Ovary (tissue), 7 donors: ENCODE measurements at regions not wholly inside any gene's neighbourhood (a gene's known extent, or its start where the extent isn't known, plus 50 kb on each side); places are given as distances from the start of the nearest gene placed in this dataset.

Experiments
- DNase-seq, 5 donors: peaks; one replicate each; pipeline ENCODE4 v3.0.0-alpha.2; 2019 to 2020
- H3K27ac ChIP-seq, 2 donors: fragments of 200-600 bp; one replicate each; pipeline versions ENCODE4 v1.5.1 to v1.8.0; 2019 to 2022
- H3K27me3 ChIP-seq: fragments of 200-600 bp; one replicate; pipeline ENCODE4 v1.8.0; 2022
- H3K36me3 ChIP-seq: fragments of 200-600 bp; sonication (generic); one replicate; pipeline ENCODE4 v1.5.1; 2019
- H3K4me1 ChIP-seq: one replicate; pipeline ENCODE4 v1.8.1; 2013; ENCODE audit warnings: mild to moderate bottlenecking, moderate library complexity; ENCODE audit not compliant: insufficient read depth
- H3K4me3 ChIP-seq: fragments of 200-600 bp; sonication (generic); one replicate; pipeline ENCODE4 v1.5.1; 2017
- H3K9me3 ChIP-seq, 2 donors: fragments of 200-600 bp in 1 of 2; sonication (generic) in 1 of 2; one replicate each; pipeline versions ENCODE4 v1.5.1 to v1.8.1; 2013 to 2019; ENCODE audit warnings: mild to moderate bottlenecking in 1 of 2, moderate library complexity in 1 of 2
- EP300 ChIP-seq: sonication (generic); formaldehyde crosslinking; IDR thresholded peaks from one replicate; pipeline ENCODE4 v1.6.1; 2017; ENCODE audit warnings: antibody characterized with exemption
- POLR2A ChIP-seq: fragments of 450-650 bp; IDR thresholded peaks from one replicate; pipeline ENCODE4 v1.6.1; 2017; ENCODE audit warnings: antibody characterized with exemption, mild to moderate bottlenecking, moderate library complexity
- WGBS, 3 donors: extraction: QIAGEN DNeasy Blood & Tissue Kit in 1 of 3; methylation state at CpG; one replicate each; pipeline versions ENCODE4 v1.1.5 to v1.1.7; 2013 to 2017; 5-methylcytosine and 5-hydroxymethylcytosine counted together
- intact Hi-C, 4 donors: fragments of 100-400 bp; cut with DNase I; formaldehyde crosslinking; loops; one replicate each; pipeline versions ENCODE4 v1.11.0 to v1.15.1; 2022 to 2023
- TF ChIP-seq, protein P1 (sequence below), 3 donors: fragments of 450-650 bp in 2 of 3; fragments of 200-600 bp in 1 of 3; IDR thresholded peaks; one replicate each; pipeline versions ENCODE4 v1.5.1 to v1.8.0; 2016 to 2022; ENCODE audit warnings: antibody characterized with exemption in 3 of 3, mild to moderate bottlenecking in 1 of 3
- donor health status: DM: no; HTN: no; CAD: no; lungs with moderate emphysema.
- donor health status: DM: no; HTN: no; CAD: no.
- donor health status: Bipolar disorder and iron deficiency.
- donor health status: DM: no; HTN: no; CAD: no.
- donor health status: DM: yes; HTN: yes; CAD: no.

DNA sequence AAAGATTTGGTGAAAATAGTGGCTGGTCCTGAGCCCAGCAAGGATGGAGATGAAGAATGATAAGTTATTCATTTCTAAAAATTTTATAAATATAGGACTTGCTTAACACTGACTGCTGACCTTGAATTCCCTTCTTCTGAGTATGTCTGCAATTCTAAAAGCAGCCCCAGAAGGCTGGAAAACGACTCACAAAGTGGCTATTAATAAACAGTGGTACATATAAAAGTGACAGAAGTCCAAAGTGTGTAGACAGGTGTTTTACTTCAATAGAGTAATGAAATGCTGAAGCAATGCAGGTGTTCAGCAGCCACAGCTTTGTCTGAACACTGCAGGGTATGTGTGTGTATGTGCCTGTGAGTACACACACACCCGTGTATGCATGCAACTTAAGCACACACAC lies 219.0 kb upstream of the NRIP1 start:
- no peak for DNase-seq
- Histone ChIP-seq H3K4me1 (no peaks in the 10 kb centered on the region), H3K4me3 (no peak overlapping the region), H3K36me3 (no peaks in the 10 kb centered on the region), H3K27ac (no peak overlapping the region), H3K27me3 (no peaks in the 10 kb centered on the region), H3K9me3 (no peaks in the 10 kb centered on the region)
- WGBS, 3 donors = 44 to 50% (median 48%) methylated on average over 2 of the region's 2 CpGs
- TF ChIP-seq EP300 = no peak
- TF ChIP-seq, protein P1, sequence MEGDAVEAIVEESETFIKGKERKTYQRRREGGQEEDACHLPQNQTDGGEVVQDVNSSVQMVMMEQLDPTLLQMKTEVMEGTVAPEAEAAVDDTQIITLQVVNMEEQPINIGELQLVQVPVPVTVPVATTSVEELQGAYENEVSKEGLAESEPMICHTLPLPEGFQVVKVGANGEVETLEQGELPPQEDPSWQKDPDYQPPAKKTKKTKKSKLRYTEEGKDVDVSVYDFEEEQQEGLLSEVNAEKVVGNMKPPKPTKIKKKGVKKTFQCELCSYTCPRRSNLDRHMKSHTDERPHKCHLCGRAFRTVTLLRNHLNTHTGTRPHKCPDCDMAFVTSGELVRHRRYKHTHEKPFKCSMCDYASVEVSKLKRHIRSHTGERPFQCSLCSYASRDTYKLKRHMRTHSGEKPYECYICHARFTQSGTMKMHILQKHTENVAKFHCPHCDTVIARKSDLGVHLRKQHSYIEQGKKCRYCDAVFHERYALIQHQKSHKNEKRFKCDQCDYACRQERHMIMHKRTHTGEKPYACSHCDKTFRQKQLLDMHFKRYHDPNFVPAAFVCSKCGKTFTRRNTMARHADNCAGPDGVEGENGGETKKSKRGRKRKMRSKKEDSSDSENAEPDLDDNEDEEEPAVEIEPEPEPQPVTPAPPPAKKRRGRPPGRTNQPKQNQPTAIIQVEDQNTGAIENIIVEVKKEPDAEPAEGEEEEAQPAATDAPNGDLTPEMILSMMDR (IDR thresholded peaks at IDR 0.05) = no peak
- intact Hi-C loops = no loop called here

DNA sequence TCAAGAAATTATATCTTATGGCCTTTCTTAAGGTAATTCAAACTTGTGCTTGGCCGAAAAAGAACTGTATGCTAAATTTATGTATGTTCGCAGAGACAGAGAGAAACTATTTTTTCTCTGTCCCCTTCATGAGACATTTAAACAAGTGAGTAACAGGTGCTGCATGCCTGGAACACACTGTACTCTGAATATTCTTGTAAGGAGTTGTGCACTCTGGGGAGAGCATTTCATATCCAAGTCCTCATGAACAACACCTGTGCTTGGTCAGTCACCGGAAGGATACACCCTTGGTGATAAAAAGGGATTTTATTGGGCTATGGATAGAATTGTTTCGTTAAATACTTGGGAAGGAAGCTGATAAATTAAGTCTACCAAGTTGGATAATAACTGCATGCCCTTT lies 220.8 kb upstream of the NRIP1 start:
- Histone ChIP-seq H3K27ac (no peak overlapping the region), H3K4me1 (no peaks in the 10 kb centered on the region), H3K36me3 (no peaks in the 10 kb centered on the region), H3K4me3 (no peak overlapping the region), H3K27me3 (no peaks in the 10 kb centered on the region), H3K9me3 (no peaks in the 10 kb centered on the region)
- 87 to 90% (median 89%) methylated on average over 4 of the region's 4 CpGs for WGBS, 3 donors
- DNase-seq = no peak
- intact Hi-C loops = no loop called here
- TF ChIP-seq, protein P1 (IDR thresholded peaks at IDR 0.05) = no peak
- TF ChIP-seq EP300 (no peak), POLR2A (no peak)

DNA sequence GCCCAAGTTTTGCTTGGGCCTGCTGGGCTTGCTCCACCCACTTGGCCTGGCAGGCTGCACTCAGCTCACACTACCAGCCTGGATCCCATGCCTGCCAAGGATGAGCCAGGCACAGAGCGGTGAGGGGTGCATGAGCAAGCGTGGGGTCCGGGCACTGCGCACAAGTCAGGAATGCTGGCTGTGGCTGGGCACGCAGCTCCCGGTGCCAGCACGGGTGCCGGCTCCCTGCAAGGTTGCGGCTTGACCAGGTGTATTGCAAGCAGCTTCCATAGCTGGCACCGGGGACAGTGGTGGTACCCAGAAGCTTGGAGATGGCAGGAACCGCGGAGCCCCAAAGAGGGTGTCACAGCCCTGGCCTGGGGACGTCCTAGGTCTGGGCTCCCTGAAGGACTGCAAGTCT lies 224.4 kb upstream of the NRIP1 start:
- Histone ChIP-seq H3K9me3 (no peaks in the 10 kb centered on the region), H3K27me3 (no peaks in the 10 kb centered on the region), H3K4me3 (no peak overlapping the region), H3K36me3 (no peaks in the 10 kb centered on the region), H3K4me1 (no peaks in the 10 kb centered on the region), H3K27ac (no peak overlapping the region)
- intact Hi-C loops = no loop called here
- TF ChIP-seq, protein P1 (IDR thresholded peaks at IDR 0.05) = no peak
- TF ChIP-seq EP300 (no peak), POLR2A (no peak)
- no peak for DNase-seq
- WGBS, 3 donors = 89 to 97% (median 95%) methylated on average over 8 to 13 of the region's 13 CpGs

DNA sequence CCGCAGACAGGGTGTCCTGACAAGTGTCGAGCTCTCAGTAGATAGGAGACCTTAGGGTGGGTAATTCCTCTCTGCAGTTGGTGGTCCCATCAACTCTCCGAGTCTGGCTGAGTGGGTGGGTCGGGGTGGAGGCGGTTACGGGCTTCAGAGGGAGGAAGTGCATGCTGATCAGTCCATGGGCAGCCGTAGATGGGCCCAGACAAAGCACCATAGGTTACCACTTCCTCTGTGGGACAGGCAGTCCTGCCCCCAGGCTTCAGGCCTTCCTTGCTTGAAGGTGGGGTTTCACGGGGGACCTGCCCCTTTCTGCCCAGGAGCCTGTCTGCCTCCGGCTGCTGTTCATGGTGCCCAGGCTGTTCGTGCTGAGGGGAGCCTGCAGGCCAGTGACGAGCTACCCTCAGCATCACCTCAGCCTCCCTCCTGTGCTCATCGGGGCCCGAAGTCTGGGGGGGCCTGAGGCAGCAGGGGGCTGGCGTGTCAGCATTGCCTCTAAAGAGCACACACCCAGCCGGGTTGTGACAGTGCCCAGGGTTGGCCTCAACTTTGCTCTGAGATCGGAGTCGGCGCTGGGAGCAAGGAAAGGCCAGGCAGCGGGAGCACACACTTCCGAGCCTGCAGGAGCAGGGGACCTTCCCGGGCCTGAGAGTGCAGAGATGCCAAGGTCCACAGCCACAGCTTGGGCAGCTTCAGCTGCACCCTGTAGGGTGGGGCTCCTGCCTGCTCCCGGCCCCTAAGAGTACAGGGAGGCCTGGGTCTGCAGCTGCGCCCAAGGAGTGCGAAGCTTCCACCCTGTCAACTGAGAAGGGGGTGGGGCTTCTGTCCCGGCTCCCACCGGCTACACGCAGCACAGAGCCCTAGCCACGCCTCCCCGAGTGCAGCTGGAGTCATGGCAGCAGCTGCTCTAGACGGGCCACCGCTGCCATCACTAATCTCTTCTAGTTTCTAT lies 225.4 kb upstream of the NRIP1 start:
- DNase-seq = peak in 4 of 5 donors; percentile 10 to 31 (median 20)
- Histone ChIP-seq H3K27me3 (no peaks in the 10 kb centered on the region), H3K4me1 (no peaks in the 10 kb centered on the region), H3K27ac (no peak overlapping the region), H3K9me3 (no peaks in the 10 kb centered on the region), H3K36me3 (no peaks in the 10 kb centered on the region), H3K4me3 (no peak overlapping the region)
- WGBS, 3 donors = 77 to 85% (median 77%) methylated on average over 31 of the region's 31 CpGs
- no peak for TF ChIP-seq EP300
- intact Hi-C loops = no loop called here

DNA sequence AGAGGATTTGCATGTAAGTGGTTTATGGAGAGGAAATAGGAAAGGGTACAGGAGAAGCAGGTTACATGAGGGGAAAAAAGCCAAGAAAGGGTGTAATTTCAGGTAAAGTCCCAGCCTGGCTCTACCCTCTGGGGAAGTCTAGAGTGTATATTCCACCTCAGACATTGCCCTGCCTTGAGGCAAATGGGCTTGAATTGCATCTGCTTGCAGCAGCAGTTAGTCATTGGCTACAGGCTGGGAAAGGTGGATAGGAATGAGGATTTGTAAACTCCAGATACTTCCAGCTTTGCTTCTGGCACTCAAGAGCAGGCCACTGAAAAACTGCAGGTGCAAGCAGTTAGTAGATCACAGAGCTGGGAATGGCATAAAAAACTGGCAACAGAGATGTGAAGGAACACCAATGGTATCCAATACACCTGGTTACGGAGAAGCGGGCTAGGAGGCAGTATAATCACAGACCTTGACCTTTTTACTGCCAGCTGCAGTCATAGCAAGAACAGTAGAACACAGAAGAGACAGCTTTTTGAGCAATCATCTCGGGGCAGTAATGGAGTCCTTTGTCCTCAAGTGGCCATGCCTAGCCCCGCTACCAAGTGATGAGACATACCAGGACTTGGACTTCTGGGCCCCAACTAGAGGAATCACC lies 226.9 kb upstream of the NRIP1 start:
- DNase-seq = no peak
- Histone ChIP-seq H3K4me1 (no peaks in the 10 kb centered on the region), H3K36me3 (no peaks in the 10 kb centered on the region), H3K9me3 (no peaks in the 10 kb centered on the region), H3K27me3 (no peaks in the 10 kb centered on the region), H3K27ac (no peak overlapping the region), H3K4me3 (no peak overlapping the region)
- 95 to 99% (median 97%) methylated on average over 4 of the region's 4 CpGs for WGBS, 3 donors
- intact Hi-C loops = no loop called here
- no peak for TF ChIP-seq POLR2A
- no peak for TF ChIP-seq EP300
- TF ChIP-seq, protein P1 (IDR thresholded peaks at IDR 0.05) = no peak
